ENCODE measurements at regions not wholly inside any gene's neighbourhood (a gene's known extent, or its start where the extent isn't known, plus 50 kb on each side); places are given as distances from the start of the nearest gene placed in this dataset.
"Not testable (repeated sequence)": the region's sequence is repeated elsewhere in the genome, so short reads cannot be mapped to it uniquely, and the experiment has no call there.

DNA sequence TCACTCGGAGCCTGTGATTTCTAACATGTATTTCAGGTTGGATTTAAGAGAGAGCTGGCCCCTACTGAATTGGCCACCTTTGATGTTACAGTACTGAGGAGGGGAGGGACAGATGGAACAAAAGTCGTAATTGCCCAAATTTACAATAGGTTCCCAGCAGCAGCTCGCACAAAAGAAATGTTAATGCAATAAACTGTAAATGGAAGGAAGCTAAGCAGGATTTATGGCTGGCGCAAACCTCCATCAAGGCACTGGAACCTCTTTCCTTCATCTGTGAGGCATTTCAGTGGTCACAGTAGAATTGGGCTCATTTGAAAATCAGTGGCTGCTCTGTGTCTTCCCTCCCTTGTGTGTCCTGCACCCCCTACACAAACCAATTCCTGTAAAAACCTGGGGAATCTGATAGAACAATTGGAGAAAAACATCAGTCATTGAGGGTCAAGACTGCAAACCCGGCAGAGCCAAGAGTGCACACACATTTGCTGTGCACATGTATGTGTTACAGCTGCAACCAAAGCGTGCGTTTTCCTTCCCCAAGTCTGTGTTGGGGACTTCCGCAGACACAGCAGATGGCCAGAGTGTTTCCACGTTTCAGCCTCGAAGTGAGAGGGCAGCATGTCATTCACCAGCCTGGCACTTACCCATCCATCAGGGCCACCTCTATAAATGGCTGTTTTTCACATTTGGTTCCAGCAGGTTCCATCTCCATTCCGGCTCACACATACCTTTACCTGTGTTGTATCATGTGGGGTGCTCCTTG is 192.8 kb downstream of the TM9SF2 start:
- DNase-seq = no peak

DNA sequence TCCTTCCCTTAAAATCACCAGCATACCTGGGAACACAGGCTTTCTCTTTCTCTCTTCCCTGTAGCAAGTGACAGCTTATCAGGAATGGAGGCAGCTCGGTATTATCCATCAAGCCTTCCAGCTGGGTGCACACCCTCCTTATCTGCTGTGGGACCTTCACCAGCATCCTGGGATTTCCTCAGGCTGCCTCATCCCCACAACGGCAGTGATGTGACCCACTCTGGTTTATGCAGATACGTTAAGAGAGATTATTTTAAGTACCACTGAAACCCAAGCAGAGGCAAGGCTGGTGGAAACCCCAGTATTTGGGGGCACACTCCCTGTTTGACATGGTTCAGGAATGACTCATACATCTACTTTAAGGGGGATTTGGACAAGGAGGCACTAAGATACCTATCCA is 192.1 kb downstream of the TM9SF2 start:
- no peak for DNase-seq

DNA sequence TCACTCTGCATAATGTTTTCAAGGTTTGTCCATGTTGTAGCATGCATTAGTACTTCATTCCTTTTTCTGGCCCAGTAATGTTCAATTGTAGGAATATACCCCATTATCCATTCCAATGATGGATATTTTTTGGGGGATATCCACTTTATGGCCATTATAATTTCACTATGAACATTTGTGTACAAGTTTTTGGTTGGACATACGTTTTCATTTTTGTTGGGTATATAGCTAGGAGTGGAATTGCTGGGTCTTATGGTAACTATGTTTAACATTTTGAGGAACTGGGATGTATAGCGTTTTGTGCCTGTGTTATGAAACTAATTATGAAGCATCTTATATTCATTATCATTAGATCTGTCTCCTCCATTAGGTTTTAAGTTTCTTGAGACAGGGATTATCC is 191.6 kb downstream of the TM9SF2 start:
- no peak for DNase-seq

DNA sequence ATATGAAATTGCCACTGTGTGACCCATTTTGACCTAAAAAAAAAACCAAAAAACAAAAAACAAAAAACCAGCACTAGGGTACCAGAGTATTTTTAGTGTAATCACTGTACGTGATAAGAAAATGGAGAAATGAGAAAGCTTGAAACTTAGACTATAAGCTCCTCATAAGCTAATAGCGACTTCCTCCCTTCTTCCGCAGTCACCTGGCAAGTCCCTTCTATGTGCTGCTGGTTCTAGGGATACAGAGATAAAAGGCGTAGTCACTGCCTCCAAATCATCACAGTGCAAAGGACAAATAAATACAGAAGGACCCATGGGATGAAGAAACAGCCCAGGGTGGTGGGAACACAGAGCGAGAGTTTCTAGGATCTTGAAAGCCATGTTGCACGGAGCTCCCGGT is 190.3 kb downstream of the TM9SF2 start:
- no peak for DNase-seq

DNA sequence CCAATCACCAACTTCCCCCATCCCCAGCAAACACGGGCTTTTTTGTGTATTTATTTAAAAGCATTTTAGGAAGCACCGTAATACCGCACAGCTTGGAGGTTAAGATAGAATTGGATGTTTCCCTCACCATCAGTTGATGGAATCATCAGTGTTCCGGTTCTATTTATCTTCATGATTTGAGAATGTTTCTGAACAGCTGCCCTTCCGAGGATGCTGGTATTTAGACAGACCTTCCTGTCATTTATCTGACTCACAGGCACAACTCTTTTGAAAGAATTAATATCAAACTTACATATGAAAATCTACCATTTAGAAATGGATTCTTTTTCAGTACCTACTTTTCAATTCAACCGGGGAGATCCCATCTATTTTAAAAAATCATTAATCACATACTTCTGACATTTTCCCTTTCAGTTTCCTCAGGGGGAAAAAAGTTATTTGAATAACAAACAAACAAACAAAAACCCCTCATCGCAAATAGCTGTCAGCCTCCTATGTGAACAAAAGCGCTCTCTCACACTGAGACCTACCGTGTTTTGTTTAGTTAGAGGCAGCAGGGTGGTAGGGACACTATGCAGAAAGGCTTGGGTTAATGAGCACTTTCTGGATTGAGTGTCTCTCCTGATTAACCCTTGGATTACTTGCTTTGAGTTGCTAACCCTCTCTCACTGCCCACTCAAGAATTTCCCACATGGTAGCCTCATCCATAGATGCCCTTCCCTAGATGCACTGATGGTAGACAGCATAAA is 189.3 kb downstream of the TM9SF2 start:
- no peak for DNase-seq

DNA sequence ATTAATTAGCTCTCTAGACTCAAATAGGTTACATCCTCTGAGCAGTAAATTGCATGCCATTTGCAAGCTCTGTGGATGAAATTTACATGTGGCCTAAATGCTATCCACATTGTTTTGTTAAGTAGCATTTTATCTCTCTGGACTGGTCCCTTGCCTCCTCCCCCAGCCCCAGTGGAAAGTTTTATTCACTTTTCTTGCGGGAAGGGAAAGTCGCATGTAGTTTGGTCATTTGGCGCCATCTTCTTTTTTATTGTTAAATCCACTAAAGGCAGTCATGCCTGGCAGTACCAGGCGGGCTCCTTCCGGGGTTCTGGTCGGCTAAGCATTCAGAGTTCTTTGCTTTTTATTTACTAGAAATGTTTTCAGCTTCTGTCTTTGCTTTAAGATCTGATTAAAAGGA is 188.7 kb downstream of the TM9SF2 start:
- no peak for DNase-seq

DNA sequence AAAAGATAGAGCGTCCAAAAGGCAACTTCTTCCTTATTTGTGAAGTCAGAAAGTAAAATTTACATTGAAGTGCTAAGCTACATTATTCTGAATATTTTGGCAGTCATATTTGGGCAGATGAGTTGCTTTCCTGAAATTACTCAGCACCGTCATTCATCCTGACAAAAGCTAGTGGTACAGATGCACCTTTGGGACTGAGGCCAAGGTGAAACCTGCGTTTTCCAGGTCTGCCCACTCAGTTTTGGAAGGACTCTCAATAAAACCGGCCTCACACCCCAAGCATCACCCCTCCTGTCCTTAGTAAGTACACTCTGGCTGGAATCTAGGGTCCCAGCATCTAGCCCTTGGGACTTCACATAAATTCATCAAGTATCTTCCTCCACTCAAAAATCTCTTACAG is 187.5 kb downstream of the TM9SF2 start:
- DNase-seq = no peak

DNA sequence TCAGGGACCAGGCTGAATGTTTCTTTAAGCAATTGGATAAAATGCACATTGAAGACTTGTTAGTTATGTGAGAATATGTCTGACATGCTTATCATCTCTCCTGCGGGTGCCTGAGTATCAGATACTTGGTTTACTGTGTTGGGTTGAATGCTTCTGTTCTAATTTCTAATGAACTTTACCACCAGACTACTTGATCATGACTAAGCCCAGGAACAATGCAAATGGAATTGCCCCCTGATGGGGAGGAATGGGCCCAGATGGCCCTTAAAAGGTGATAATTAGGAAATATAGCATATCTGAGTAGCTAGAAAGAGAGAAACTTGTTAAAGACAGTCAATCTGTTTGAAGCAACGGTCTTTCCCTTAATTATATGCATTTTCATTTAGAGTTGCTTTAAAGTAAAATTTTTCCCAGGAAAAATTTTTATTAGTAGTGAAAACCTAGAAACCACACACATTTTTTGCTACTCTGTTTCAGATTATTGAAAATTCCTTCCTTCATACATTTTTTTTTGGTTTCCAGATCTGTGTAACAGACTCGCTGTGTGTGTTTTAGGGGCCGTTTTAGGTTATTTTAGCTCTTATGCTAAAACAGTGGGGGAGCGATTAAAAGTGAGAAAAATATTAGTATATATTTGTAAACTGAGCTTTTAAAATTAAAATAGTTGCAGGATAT is 186.6 kb downstream of the TM9SF2 start:
- DNase-seq = no peak

DNA sequence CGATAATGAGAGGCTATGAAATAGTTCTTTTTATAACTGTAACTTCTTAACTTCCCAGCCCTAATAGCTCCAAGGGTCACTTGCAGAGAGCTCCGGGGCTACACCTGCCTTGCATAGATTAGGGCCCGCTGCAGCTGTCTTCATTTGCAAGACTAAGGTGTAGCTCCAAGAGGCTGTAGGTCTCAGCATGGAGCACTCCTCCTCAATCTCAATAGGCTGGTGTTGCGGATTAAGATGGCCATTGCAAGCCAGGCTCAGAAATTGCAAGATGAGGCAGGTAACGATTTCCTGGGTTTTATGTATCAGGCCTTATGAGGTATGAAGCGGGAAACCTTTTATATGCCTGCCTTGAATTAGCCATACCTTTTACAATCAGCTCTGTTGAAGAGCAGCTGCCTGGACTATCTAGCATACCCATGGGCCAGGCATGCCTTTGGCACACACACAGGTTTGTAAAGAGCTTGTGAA is 185.7 kb downstream of the TM9SF2 start:
- no peak for DNase-seq

DNA sequence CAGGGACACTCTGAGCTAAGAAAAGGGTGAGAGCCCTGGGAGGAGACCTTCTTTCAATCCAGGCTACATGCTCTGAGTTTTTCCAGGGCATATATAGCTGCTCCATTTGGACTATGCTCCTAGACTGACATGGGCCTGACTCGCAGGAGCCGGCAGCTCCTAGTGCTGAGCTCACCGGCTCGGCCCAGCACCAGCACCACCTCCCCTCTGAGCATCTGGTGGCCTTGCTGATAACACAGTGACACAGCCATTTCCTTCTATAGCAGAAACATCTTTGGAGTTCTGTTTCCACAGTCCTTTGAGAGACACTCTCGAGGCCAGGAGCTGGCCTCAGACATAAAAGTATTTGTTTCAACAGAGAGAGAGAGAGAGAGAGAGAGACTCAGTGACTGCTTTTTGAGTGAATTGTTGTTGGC is 184.9 kb downstream of the TM9SF2 start:
- no peak for DNase-seq

DNA sequence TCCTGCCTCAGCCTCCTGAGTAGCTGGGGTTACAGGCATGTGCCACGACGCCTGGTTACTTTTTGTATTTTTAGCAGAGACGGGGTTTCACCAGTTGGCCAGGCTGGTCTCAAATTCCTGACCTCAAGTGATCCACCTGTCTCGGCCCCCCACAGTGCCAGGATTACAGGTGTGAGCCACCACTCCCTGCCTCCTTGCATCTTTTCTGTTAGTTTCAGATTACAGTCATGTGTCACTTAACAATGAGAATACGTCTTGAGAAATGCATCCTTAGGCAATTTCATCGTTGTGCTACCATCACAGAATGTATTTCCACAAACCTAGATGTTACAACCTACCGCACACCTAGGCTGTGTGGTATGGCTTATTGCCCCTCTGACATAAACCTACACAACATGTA is 180.4 kb downstream of the TM9SF2 start:
- no peak for DNase-seq

DNA sequence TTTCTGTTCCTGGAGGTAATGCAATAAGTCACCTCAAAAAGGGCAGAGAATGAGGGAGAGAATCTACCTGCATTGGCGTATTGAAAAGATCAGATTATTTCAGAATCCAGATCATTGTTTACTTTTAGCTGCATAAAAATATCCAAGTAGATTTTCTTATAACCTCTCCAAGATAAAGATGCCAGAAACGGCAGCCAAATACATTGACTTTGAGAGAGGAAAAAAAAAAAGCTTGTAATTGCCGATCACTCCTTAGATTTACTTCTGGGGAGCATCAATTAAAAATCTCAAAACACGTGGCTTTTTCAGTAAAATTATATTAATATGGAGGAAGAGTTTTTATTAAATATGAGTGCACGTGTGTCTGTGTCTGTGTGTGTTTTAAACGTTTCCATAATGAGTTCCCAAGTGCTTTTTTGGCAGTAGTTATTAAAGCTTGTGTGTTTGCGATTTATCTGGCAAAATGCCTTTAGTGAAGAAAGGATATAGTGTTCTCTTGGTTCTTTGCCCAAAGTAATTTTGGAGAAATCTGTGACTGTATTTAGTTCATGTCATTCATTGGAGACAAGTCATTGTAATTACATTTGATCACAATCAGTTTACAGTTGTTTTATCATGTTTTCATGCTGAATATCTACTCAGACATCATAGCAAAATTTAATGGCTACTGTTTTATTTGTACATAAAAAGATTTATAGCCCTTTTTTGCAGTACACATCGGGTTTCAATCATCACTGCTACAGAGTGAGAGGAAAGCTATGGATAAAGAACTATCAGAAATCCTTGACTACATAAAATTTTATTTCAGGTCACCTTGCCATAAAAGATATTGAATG is 176.1 kb downstream of the TM9SF2 start:
- no peak for DNase-seq

DNA sequence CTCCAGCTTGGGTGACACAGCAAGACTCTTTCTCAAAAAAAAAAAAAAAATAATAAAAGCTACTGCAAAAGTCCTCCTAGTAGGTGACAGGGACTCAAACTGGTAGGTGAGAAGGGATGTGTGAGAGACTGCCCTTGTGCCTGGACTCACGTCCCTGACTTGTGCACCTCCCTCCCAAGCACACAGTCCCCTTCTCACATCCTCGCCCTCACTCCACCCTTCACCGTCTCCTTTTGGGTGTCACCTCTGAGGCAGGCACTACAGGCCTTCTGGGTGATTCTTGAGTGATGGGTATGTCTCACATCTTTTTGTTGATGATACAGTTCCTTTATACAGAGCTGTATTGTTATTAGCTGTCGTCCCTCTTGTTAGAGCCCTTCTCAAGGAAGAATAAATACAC is 170.5 kb downstream of the TM9SF2 start:
- no peak for DNase-seq

DNA sequence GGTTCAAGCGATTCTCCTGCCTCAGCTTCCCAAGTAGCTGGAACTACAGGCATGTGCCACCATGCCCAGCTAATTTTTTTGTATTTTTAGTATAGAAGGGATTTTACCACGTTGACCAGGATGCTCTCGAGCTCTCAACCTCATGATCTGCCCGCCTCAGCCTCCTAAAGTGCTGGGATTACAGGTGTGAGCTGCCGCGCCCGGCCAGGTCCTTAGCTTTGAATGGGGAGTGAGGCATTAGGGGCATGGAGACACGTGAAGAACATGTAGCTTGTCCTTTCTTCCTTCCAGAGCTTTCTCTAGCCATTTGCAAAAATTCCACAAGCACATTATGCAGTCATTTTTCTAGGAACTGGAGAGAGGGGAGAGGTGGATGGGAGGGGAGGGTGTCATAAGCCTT is 167.8 kb downstream of the TM9SF2 start:
- DNase-seq = not testable (repeated sequence)

DNA sequence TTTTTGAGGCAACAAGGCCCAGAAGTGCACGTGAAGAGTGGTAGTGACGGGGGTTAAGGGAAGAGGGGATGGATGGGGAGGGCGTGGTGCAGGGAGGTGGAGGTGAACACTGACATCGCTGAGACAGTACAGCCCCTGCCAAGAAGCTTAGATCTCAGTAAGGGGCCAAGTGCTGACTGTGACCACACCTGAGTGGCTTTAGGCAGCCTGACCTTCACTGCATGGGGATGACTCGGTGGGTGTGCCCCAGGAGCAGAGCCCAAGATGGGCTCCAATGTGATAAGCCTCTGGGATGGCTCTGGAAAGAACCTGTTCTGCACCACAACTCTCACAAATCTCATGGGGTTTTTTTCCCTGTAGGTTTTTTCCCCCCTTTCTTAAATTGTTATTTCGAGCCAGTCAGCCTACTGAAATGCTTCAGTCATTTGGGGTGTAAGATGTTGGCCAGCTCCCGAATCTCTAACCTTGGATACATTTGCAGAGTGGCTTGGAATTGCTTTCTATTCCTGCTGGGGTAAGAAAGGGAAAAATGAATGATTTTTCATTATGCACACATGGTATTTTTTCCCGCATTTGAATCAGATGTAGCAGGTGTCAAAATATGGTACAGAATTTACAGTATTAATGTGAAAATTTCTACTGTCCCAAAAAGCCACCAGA is 165.0 kb downstream of the TM9SF2 start:
- no peak for DNase-seq

DNA sequence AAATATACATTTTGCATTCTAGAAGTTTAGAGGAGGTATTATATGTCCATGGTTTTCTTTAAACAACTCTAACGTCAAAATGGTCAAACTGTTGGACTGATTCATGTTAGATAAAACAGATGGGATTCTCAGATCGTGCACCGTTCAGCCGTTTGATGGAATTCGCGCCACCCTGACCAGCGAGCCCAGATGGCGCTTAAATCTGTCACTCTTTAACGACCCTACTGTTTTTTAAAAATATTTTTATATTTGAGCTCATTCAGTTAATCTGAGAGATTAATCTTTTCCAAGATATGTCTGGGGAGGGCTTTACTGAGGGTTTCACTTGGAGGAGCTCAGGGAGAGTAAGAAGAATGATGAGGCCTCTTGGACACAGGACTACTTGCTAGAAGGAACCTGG is 164.4 kb downstream of the TM9SF2 start:
- no peak for DNase-seq

DNA sequence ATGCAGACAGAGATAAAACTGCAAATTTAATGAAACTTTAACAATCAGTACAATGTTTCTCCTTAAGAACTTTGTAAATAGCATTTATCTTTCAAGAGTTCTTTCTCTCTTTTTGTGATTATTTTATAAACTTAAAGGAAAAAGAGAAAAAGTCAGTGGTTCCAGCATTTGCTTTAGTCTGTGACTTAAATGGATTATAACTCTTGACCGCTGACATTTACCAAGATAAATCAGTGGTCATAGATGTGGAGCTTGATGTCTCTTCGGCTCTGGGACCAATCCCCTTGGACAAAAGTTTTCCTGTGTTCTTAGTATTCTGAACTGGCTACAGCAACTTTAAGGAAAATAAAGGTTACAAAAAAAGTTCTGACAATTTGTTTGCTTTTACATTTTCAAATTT is 162.6 kb downstream of the TM9SF2 start:
- DNase-seq = no peak

DNA sequence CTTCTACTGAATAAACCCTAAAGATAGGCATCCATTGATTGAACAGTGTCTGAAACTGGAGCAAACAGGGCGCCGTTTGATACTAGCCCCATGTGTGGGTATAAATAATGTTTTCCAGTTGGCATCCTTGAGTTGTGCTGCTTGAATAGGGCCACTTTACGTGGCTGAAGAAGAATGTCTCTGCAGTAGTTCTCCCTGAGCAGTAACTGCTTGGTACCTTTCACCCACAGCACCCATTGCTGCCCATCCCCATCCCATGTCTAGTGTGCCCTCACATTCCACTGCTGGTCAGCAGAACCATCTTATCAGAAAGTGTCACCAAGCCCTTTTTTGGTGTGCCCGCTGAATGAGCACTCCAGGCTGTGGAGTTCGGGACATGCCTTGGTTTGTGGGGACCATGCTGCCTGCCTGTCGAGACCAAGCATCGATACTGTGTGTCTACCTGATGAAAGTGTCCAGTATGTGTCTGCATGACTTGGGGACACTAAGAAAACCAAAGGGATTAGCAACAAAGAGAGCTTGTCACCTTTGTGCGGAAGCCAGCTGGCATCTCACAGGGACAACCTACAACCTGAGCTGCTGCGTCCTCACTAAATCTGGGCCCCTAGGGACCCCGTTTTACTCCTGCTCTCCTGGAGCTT is 162.0 kb downstream of the TM9SF2 start:
- DNase-seq = no peak

DNA sequence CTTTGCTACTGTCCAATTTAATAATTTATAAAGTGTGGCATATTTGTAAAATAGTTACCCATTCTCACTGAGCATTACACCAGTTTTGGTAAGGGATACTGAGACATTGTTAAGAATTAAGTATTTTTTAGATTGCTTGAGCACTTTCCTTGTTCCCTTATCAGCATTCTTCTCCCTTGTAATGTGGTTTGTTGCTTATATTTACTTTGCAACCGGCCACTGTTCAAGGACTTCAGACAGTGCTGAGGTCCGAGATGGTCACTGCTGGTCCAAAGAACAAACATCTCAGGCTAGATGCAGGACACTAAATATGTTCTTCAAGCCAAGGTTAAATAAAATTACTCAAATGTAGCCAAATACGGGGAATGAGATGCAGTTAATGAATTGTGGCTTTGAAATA is 161.4 kb downstream of the TM9SF2 start:
- DNase-seq = no peak

DNA sequence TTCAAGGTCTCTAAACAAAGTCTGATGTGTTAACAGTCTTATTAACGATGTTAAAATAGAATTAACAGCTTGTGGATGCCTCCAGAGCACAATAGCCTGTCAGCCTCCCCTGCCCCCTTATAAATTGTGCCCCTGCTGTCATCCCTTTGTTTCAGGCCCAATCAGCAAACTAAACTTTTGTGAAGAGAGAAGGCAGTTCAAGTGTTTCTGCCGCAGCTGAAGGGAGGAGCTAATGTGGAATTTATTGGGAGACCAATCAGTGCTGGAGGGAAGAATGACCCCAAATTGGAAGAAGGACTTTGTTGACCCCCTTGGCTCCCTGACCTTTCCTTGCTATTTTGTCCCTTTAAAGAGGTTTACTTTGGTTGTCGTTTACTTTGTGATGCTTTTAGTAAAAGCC is 160.5 kb downstream of the TM9SF2 start:
- DNase-seq = no peak

DNA sequence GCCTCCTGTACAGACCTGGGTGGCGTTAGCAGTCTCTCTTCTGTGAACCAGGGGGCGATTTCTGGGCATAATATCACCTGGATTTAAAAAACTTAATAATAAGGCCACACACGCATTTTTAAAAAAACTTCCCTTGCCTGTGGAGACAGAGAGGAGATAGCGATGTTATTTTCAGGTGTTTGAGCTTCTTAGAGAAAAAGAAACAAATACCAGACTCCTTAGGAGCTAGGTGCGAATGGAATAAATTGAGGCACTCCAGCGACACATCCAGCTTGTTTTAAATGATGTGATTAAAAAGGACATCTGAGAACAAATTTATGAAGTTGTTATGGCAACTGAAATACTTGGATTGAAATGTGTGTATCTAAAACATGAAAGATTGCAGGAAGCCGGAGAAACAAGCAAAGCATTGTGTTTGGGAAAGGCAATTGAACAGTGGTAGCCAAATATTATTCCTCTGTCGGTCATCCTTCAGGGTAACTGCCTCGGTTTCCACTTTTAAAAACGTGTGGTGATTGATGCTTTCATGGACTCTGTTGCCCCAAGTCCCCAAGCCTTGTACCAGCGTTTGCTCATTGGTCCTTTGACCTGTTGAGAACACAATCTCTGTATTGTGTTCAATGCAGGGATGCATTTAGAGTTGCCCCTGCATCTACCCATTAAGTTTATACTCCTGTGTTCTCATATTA is 158.7 kb downstream of the TM9SF2 start:
- no peak for DNase-seq

All from GOT3 (cell line).